HCT116 (cell line): ENCODE measurements at regions not wholly inside any gene's neighbourhood (a gene's known extent, or its start where the extent isn't known, plus 50 kb on each side); places are given as distances from the start of the nearest gene placed in this dataset.

Source experiments
- ATAC-seq: fragments of 200-7000 bp; cut with Tn5 transposase; 2 replicates; pipeline ENCODE4 v1.9.1; 2020; ENCODE audit warnings: mild to moderate bottlenecking, moderate library complexity
- BruUV-seq: library from RNA; stranded (reverse); fragments of 400-500 nt; replicated peaks from 2 replicates; lab custom pipeline; 2021; lab: Mats Ljungman, UMichigan
- CTCF ChIA-PET: fragments of 300-600 bp; sonication (Branson Sonifier 250); formaldehyde crosslinking; loops from one replicate; lab custom pipeline; 2021; ENCODE audit warnings: antibody characterized with exemption; lab: Charles Lee
- POLR2A ChIA-PET: fragments of 300-600, 350-600 bp; sonication (Branson Sonifier 250); formaldehyde crosslinking; loops from one replicate; lab custom pipeline; 2021; ENCODE audit warnings: antibody characterized with exemption; lab: Charles Lee
- RAD21 ChIA-PET, 2 experiments: fragments of 300-600 bp; sonication (Branson Sonifier 250); formaldehyde crosslinking; loops; one replicate each; lab custom pipeline; 2023; ENCODE audit warnings: low total read pairs in 2 of 2; ENCODE audit not compliant: uncharacterized antibody in 2 of 2, unreplicated experiment in 2 of 2, low non-redundant PET in 1 of 2; lab: Charles Lee
- DNase-seq: peaks from one replicate; pipeline ENCODE4 v3.0.0-alpha.2; 2010; ENCODE audit warnings: low read depth, low spot score
- H2AFZ ChIP-seq: fragments of 200-600 bp; shearing (Covaris generic), sonication (generic); 2 replicates; pipeline ENCODE4 v1.6.1; 2017; ENCODE audit warnings: low read depth, mixed run types, mixed read lengths, antibody characterized with exemption, low read length; ENCODE audit not compliant: poor library complexity, severe bottlenecking
- H3K27ac ChIP-seq: 2 replicates; pipeline ENCODE4 v1.5.1; 2012; ENCODE audit warnings: low read depth, low read length
- H3K27me3 ChIP-seq: fragments of 200-600 bp; sonication (generic); 2 replicates; pipeline ENCODE4 v1.6.1; 2016; ENCODE audit warnings: mixed run types, low read length, mixed read lengths; ENCODE audit not compliant: insufficient read depth
- H3K36me3 ChIP-seq, 2 experiments: fragments of 200-500 bp in 1 of 2; fragments of 200-600 bp in 1 of 2; sonication (Bioruptor generic) in 1 of 2; sonication (generic) in 1 of 2; 2 replicates each; pipeline versions ENCODE4 v1.5.1 to v1.6.1; 2014 to 2016; ENCODE audit warnings: low read length in 2 of 2, inconsistent platforms in 1 of 2, mixed read lengths in 1 of 2, mixed run types in 1 of 2; ENCODE audit not compliant: insufficient read depth in 2 of 2, control insufficient read depth in 1 of 2
- H3K4me1 ChIP-seq, 2 experiments: fragments of 200-600 bp in 1 of 2; sonication (generic) in 1 of 2; 2 replicates each; pipeline versions ENCODE4 v1.5.1 to v1.6.1; 2012 to 2017; ENCODE audit warnings: low read length in 2 of 2, inconsistent platforms in 1 of 2, mild to moderate bottlenecking in 1 of 2, mixed read lengths in 1 of 2, mixed run types in 1 of 2, moderate library complexity in 1 of 2; ENCODE audit not compliant: insufficient read depth in 2 of 2, control insufficient read depth in 1 of 2
- H3K4me2 ChIP-seq: fragments of 200-600 bp; sonication (generic); 2 replicates; pipeline ENCODE4 v1.6.1; 2017; ENCODE audit warnings: mixed run types, low read length, mixed read lengths
- H3K4me3 ChIP-seq, 2 experiments: fragments of 200-600 bp in 1 of 2; sonication (generic) in 1 of 2; replicated peaks in 1 of 2; 2 replicates each; pipeline ENCODE4 v1.5.1; 2011 to 2016; ENCODE audit warnings: low read length in 2 of 2, control low read depth in 1 of 2, low read depth in 1 of 2, mild to moderate bottlenecking in 1 of 2, mixed read lengths in 1 of 2, mixed run types in 1 of 2
- H3K79me2 ChIP-seq: fragments of 200-600 bp; sonication (generic); 2 replicates; pipeline ENCODE4 v1.6.1; 2017; ENCODE audit warnings: mild to moderate bottlenecking, mixed run types, low read length, moderate library complexity, mixed read lengths; ENCODE audit not compliant: insufficient read depth
- H3K9ac ChIP-seq: fragments of 200-600 bp; sonication (generic); 2 replicates; pipeline ENCODE4 v1.6.1; 2016; ENCODE audit warnings: low read length, mixed read lengths
- H3K9me2 ChIP-seq: fragments of 200-600 bp; sonication (generic), shearing (Covaris generic); 2 replicates; pipeline ENCODE4 v1.6.1; 2017; ENCODE audit warnings: mixed run types, mild to moderate bottlenecking, moderate library complexity; ENCODE audit not compliant: insufficient read depth
- H3K9me3 ChIP-seq, 2 experiments: fragments of 200-500 bp in 1 of 2; fragments of 200-600 bp in 1 of 2; sonication (Bioruptor generic) in 1 of 2; sonication (generic) in 1 of 2; 2 replicates each; pipeline ENCODE4 v1.6.1; 2014 to 2017; ENCODE audit warnings: low read length in 2 of 2, mixed read lengths in 2 of 2, inconsistent platforms in 1 of 2, low read depth in 1 of 2, mild to moderate bottlenecking in 1 of 2, mixed run types in 1 of 2, moderate library complexity in 1 of 2; ENCODE audit not compliant: control insufficient read depth in 1 of 2, insufficient read depth in 1 of 2
- H4K20me1 ChIP-seq: fragments of 200-600 bp; sonication (generic), shearing (Covaris generic); 2 replicates; pipeline ENCODE4 v1.6.1; 2017; ENCODE audit warnings: mixed run types, mild to moderate bottlenecking, moderate library complexity; ENCODE audit not compliant: insufficient read depth
- CBX3 ChIP-seq: IDR thresholded peaks from 2 replicates; pipeline ENCODE4 v1.6.1; 2012; ENCODE audit warnings: low read depth
- CTCF ChIP-seq, 3 experiments: fragments of 200-600 bp in 1 of 3; sonication (generic) in 1 of 3; IDR thresholded peaks in 2 of 3; conservative IDR thresholded peaks in 1 of 3; 2 replicates each; pipeline ENCODE4 v1.5.1; 2012 to 2017; ENCODE audit warnings: low read depth in 2 of 3, low read length in 2 of 3, antibody characterized with exemption in 1 of 3, borderline replicate concordance in 1 of 3, control low read depth in 1 of 3, mild to moderate bottlenecking in 1 of 3, mixed read lengths in 1 of 3, mixed run types in 1 of 3, moderate library complexity in 1 of 3; ENCODE audit not compliant: insufficient read depth in 1 of 3
- EGR1 ChIP-seq: IDR thresholded peaks from 2 replicates; pipeline ENCODE4 v1.6.1; 2012; ENCODE audit warnings: low read depth
- ELF1 ChIP-seq: IDR thresholded peaks from 2 replicates; pipeline ENCODE4 v1.6.1; 2012; ENCODE audit warnings: low read depth, borderline replicate concordance
- EZH2phosphoT487 ChIP-seq: fragments of 200-600 bp; IDR thresholded peaks from 2 replicates; pipeline ENCODE4 v1.6.1; 2018; ENCODE audit warnings: antibody characterized with exemption, borderline replicate concordance
- FOSL1 ChIP-seq: IDR thresholded peaks from 2 replicates; pipeline ENCODE4 v1.6.1; 2012; ENCODE audit warnings: low read depth
- JUND ChIP-seq: IDR thresholded peaks from 2 replicates; pipeline ENCODE4 v1.6.1; 2012
- POLR2A ChIP-seq: IDR thresholded peaks from 2 replicates; pipeline ENCODE4 v1.7.0; 2011; ENCODE audit warnings: borderline replicate concordance; ENCODE audit not compliant: insufficient read depth, insufficient read length; ENCODE audit errors: extremely low read depth
- POLR2AphosphoS5 ChIP-seq: IDR thresholded peaks from 2 replicates; pipeline ENCODE4 v1.6.1; 2011; ENCODE audit warnings: mild to moderate bottlenecking, low read depth, low read length, moderate library complexity
- RAD21 ChIP-seq: IDR thresholded peaks from 2 replicates; pipeline ENCODE4 v1.6.1; 2012; ENCODE audit warnings: low read depth, mild to moderate bottlenecking
- REST ChIP-seq: IDR thresholded peaks from 2 replicates; pipeline ENCODE4 v1.6.1; 2012; ENCODE audit warnings: low read depth
- SIN3A ChIP-seq: IDR thresholded peaks from 2 replicates; pipeline ENCODE4 v1.6.1; 2012; ENCODE audit warnings: low read depth
- SRF ChIP-seq: IDR thresholded peaks from 2 replicates; pipeline ENCODE4 v1.6.1; 2012; ENCODE audit warnings: low read depth
- TCF7L2 ChIP-seq: IDR thresholded peaks from 2 replicates; pipeline ENCODE4 v1.7.0; 2011; ENCODE audit warnings: borderline replicate concordance, inconsistent platforms; ENCODE audit not compliant: insufficient read depth, insufficient read length; ENCODE audit errors: extremely low read depth
- YY1 ChIP-seq: IDR thresholded peaks from 2 replicates; pipeline ENCODE4 v1.6.1; 2011; ENCODE audit warnings: low read length, low read depth, moderate library complexity, mild to moderate bottlenecking; ENCODE audit not compliant: insufficient replicate concordance; ENCODE audit errors: extremely low read depth
- ZBTB33 ChIP-seq: IDR thresholded peaks from 2 replicates; pipeline ENCODE4 v1.6.1; 2011; ENCODE audit warnings: mild to moderate bottlenecking, low read length, moderate library complexity; ENCODE audit not compliant: insufficient replicate concordance; ENCODE audit errors: extremely low read depth
- ZFX ChIP-seq: fragments of 450-650 bp; IDR thresholded peaks from 2 replicates; pipeline ENCODE4 v1.6.1; 2017
- ZNF274 ChIP-seq: fragments of 200-500 bp; sonication (Bioruptor generic); IDR thresholded peaks from 2 replicates; pipeline ENCODE4 v1.6.1; 2014; ENCODE audit warnings: mild to moderate bottlenecking, low read depth, low read length, inconsistent platforms
- intact Hi-C: fragments of 100-400 bp; cut with micrococcal nuclease; formaldehyde crosslinking; loops from 2 replicates; pipeline ENCODE4 v1.10.0; 2022
- TF ChIP-seq, protein P1 (sequence below): IDR thresholded peaks from 2 replicates; pipeline ENCODE4 v1.6.1; 2012

DNA sequence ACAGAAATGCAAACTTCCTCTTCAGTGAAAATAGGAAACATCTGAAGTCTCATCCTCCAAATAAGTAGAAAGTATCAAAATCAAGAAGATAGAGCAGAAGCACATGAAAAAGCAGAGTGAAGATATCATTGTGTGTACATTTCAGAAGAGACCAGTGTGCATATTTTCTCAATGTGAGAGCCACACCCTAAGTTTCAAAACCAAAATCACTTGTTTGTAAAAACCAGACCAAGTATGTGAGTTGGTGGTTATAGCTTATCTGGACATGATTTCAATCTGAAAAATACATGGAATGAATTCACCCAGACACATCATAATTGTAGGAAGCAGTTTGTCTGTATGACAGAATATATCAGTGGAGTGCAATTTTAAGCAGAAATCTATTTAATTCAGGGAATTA lies 536.0 kb downstream of the JRKL start:
- Histone ChIP-seq H4K20me1 (no peaks in the 10 kb centered on the region), H3K79me2 (no peaks in the 10 kb centered on the region), H3K4me1 (no peaks in the 10 kb centered on the region), H3K4me2 (no peak overlapping the region), H3K27ac (no peak overlapping the region), H3K9me2 (no peaks in the 10 kb centered on the region), H3K27me3 (no peaks in the 10 kb centered on the region), H3K9me3 (peaks cover 5 to 10% of the 10 kb centered on the region in 2 experiments; a peak in 2 of 4 replicates), H2AFZ (no peak overlapping the region), H3K36me3 (no peaks in the 10 kb centered on the region), H3K4me3 (no peak overlapping the region), H3K9ac (no peak overlapping the region)
- DNase-seq: no peak
- POLR2A ChIA-PET: no interaction called here
- TF ChIP-seq ZFX: no peak
- TF ChIP-seq RAD21: no peak
- TF ChIP-seq ZBTB33: no peak
- no peak for TF ChIP-seq TCF7L2
- TF ChIP-seq POLR2AphosphoS5: no peak
- TF ChIP-seq, protein P1, sequence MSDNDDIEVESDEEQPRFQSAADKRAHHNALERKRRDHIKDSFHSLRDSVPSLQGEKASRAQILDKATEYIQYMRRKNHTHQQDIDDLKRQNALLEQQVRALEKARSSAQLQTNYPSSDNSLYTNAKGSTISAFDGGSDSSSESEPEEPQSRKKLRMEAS: no peak
- no peak for TF ChIP-seq YY1
- no peak for TF ChIP-seq REST
- no peak for TF ChIP-seq EGR1
- TF ChIP-seq JUND: no peak
- TF ChIP-seq SRF: no peak
- TF ChIP-seq FOSL1: no peak
- no peak for TF ChIP-seq EZH2phosphoT487
- TF ChIP-seq SIN3A: no peak
- TF ChIP-seq ZNF274: no peak
- no peak for TF ChIP-seq CBX3
- TF ChIP-seq CTCF (IDR thresholded peaks at IDR 0.05 in 2 of 3, conservative IDR thresholded peaks at IDR 0.05 in 1 of 3; ENCODE audit: borderline replicate concordance in 1 of 3, insufficient read depth in 1 of 3, low read depth in 2 of 3, low read length in 2 of 3): no peak
- no peak for TF ChIP-seq ELF1
- TF ChIP-seq POLR2A: no peak
- no peak for ATAC-seq
- intact Hi-C loops: no loop called here
- CTCF ChIA-PET: no interaction called here
- BruUV-seq: no TSS peak
- RAD21 ChIA-PET: no interaction called here
